ENCODE measurements at regions not wholly inside any gene's neighbourhood (a gene's known extent, or its start where the extent isn't known, plus 50 kb on each side); places are given as distances from the start of the nearest gene placed in this dataset.

- TF ChIP-seq GRHL2 (CRISPR knock-in tag; IDR thresholded peaks at IDR 0.05; ENCODE audit: insufficient replicate concordance, severe bottlenecking) (no peak), NFYB (CRISPR knock-in tag; conservative IDR thresholded peaks at IDR 0.05; ENCODE audit: low read depth) (no peak)
Measured at GRCh38 chr5:8306288-8306896, 437.4 kb downstream of the MTRR start (continued).

GRCh38 chr5:8314965-8315364 is 446.0 kb downstream of the MTRR start:
- DNase-seq (ENCODE audit: low spot score) (no peak), ATAC-seq (no peak)
- no peak for TF ChIP-seq KAT7 (CRISPR knock-in tag; IDR thresholded peaks at IDR 0.05; ENCODE audit: borderline replicate concordance)
- TF ChIP-seq SOX15 (CRISPR knock-in tag; IDR thresholded peaks at IDR 0.05) = no peak
- no peak for TF ChIP-seq PRDM15 (CRISPR knock-in tag; IDR thresholded peaks at IDR 0.05)
- TF ChIP-seq E2F4 (CRISPR knock-in tag; IDR thresholded peaks at IDR 0.05; ENCODE audit: borderline replicate concordance, low read depth) = no peak
- no peak for TF ChIP-seq MLX (CRISPR knock-in tag; IDR thresholded peaks at IDR 0.05)
- no peak for TF ChIP-seq FOXJ3 (CRISPR knock-in tag; IDR thresholded peaks at IDR 0.05; ENCODE audit: borderline replicate concordance)
- TF ChIP-seq TEAD4 (CRISPR knock-in tag; IDR thresholded peaks at IDR 0.05) = no peak
- TF ChIP-seq NR1H2 (CRISPR knock-in tag; IDR thresholded peaks at IDR 0.05) = no peak
- TF ChIP-seq ZNF416 (CRISPR knock-in tag; IDR thresholded peaks at IDR 0.05) = no peak
- TF ChIP-seq MYBL2 (CRISPR knock-in tag; IDR thresholded peaks at IDR 0.05) = no peak
- TF ChIP-seq TEAD1 (CRISPR knock-in tag; IDR thresholded peaks at IDR 0.05) = no peak
- no peak for TF ChIP-seq ZNF671 (CRISPR knock-in tag; IDR thresholded peaks at IDR 0.05)
- no peak for TF ChIP-seq USF1 (CRISPR knock-in tag; IDR thresholded peaks at IDR 0.05)
- no peak for TF ChIP-seq TCF7 (CRISPR knock-in tag; IDR thresholded peaks at IDR 0.05; ENCODE audit: low read depth)
- ChIA-PET POLR2A (no interaction called here), CTCF (no interaction called here)
- no peak overlapping the region for H3K4me3 Mint-ChIP-seq
- no peaks in the 10 kb centered on the region for H3K4me1 Mint-ChIP-seq
- H3K36me3 Mint-ChIP-seq = no peaks in the 10 kb centered on the region
- no peak overlapping the region for H3K27ac Mint-ChIP-seq
- H3K9me3 Mint-ChIP-seq = peaks cover 15% of the 10 kb centered on the region
- no peaks in the 10 kb centered on the region; the same call in 1 of the 2 replicates for H3K27me3 Mint-ChIP-seq (ENCODE audit: low read depth)

GRCh38 chr5:8316608-8317280 is 447.8 kb downstream of the MTRR start:
- H3K4me3 Mint-ChIP-seq = no peak overlapping the region
- H3K9me3 Mint-ChIP-seq = no peaks in the 10 kb centered on the region
- no peak for ATAC-seq
- H3K27ac Mint-ChIP-seq = no peak overlapping the region
- CTCF ChIA-PET = no interaction called here
- POLR2A ChIA-PET = no interaction called here
- DNase-seq (ENCODE audit: low spot score) = no peak
- H3K4me1 Mint-ChIP-seq = no peaks in the 10 kb centered on the region
- no peaks in the 10 kb centered on the region; the same call in 1 of the 2 replicates for H3K27me3 Mint-ChIP-seq (ENCODE audit: low read depth)
- H3K36me3 Mint-ChIP-seq = no peaks in the 10 kb centered on the region
- TF ChIP-seq TCF7 (CRISPR knock-in tag; IDR thresholded peaks at IDR 0.05; ENCODE audit: low read depth) = no peak
- no peak for TF ChIP-seq FOXP1 (CRISPR knock-in tag; IDR thresholded peaks at IDR 0.05; ENCODE audit: borderline replicate concordance)
- no peak for TF ChIP-seq ZBTB21 (CRISPR knock-in tag; IDR thresholded peaks at IDR 0.05; ENCODE audit: borderline replicate concordance)
- no peak for TF ChIP-seq ARID4B (CRISPR knock-in tag; IDR thresholded peaks at IDR 0.05; ENCODE audit: borderline replicate concordance)
